ENCODE measurements at regions not wholly inside any gene's neighbourhood (a gene's known extent, or its start where the extent isn't known, plus 50 kb on each side); places are given as distances from the start of the nearest gene placed in this dataset.

GRCh38 chr22:47789171-47789570, 1026.7 kb downstream of the TBC1D22A start:
- TF ChIP-seq CTCF (IDR thresholded peaks at IDR 0.05) (no peak), POLR2AphosphoS5 (IDR thresholded peaks at IDR 0.05) (no peak)
